AG09309 (cell line): ENCODE measurements at regions not wholly inside any gene's neighbourhood (a gene's known extent, or its start where the extent isn't known, plus 50 kb on each side); places are given as distances from the start of the nearest gene placed in this dataset.

ENCODE experiments used
- DNase-seq: peaks from one replicate; pipeline ENCODE4 v3.0.0-alpha.2; 2010; ENCODE audit warnings: low read depth
- H3K4me3 ChIP-seq: 2 replicates; pipeline ENCODE4 v1.5.1; 2011; ENCODE audit warnings: mild to moderate bottlenecking, low read depth, low read length, moderate library complexity; ENCODE audit not compliant: control insufficient read depth
- TF ChIP-seq, protein P1 (sequence below): IDR thresholded peaks from 2 replicates; pipeline ENCODE4 v1.5.1; 2011; ENCODE audit warnings: mild to moderate bottlenecking, low read depth, low read length, inconsistent platforms; ENCODE audit not compliant: insufficient read depth, control insufficient read depth; ENCODE audit errors: missing control alignments

DNA sequence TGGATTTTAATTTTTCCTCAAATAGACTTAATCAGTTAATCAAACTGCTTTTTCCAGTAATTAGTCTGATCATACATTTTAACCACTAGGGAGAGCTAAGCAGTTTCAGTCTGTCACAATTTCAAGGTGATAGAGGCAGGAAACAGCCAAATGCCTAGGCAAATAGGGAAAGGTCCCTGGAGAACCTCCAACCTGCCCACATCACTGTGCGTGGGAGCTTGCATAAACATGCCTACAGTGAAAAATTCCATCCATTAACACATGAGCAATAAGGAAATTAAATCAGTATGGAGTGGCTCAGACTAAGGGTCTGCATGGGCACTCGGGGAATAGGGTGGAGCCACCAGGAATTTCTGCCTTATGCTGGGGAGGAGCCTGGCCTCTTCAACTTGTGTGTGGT, 74.6 kb downstream of the AASDHPPT start:
- no peak overlapping the region for H3K4me3 ChIP-seq
- DNase-seq = no peak
- TF ChIP-seq, protein P1, sequence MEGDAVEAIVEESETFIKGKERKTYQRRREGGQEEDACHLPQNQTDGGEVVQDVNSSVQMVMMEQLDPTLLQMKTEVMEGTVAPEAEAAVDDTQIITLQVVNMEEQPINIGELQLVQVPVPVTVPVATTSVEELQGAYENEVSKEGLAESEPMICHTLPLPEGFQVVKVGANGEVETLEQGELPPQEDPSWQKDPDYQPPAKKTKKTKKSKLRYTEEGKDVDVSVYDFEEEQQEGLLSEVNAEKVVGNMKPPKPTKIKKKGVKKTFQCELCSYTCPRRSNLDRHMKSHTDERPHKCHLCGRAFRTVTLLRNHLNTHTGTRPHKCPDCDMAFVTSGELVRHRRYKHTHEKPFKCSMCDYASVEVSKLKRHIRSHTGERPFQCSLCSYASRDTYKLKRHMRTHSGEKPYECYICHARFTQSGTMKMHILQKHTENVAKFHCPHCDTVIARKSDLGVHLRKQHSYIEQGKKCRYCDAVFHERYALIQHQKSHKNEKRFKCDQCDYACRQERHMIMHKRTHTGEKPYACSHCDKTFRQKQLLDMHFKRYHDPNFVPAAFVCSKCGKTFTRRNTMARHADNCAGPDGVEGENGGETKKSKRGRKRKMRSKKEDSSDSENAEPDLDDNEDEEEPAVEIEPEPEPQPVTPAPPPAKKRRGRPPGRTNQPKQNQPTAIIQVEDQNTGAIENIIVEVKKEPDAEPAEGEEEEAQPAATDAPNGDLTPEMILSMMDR = peak; percentile 27

DNA sequence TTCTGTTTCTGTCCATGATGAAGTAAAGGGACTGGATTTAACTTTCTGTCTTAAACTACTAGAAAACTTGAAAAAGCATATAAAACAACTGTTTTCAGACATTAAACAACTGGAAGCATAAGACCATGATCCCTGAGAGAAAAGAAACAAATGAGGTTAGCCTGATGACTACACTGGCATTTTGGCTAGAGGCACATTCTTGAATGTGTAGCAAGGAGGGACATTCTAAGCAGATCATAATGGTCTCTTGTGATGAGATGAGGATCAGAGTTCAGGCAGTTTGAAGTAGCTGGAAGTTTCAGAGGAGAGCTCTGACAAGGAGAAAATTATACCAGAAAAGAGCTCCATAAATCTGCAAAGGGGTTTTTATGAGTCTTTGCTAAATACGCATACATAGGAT, 75.4 kb downstream of the AASDHPPT start:
- TF ChIP-seq, protein P1 = no peak
- no peak for DNase-seq
- no peak overlapping the region for H3K4me3 ChIP-seq

- TF ChIP-seq, protein P1 = peak; percentile 53
- H3K4me3 ChIP-seq = no peak overlapping the region
- DNase-seq = peak; percentile 66
These were observed 79.0 kb downstream of the AASDHPPT start for GRCh38 chr11:106156290-106156937.

DNA sequence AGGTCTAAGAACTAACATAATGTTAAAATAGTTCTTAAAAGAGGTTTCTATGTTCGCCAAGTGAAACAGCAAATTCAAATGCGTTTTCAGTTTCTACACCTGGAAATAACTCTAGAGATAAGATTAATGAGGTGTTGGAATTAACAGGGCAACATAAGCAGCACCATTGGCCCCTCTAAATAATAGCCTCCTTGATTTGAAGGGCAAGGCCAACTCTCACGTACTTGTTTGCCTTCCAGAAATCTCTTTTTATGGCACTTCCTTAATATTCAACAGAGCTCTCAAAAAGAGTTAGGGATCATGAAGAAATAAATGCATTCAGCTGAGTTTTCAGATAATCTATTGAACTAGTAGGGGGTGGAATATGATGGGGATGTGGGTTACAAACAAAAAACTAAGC, 80.9 kb downstream of the AASDHPPT start:
- no peak overlapping the region for H3K4me3 ChIP-seq
- TF ChIP-seq, protein P1 = no peak
- DNase-seq = no peak

- TF ChIP-seq, protein P1 = no peak
- DNase-seq = peak; percentile 16
- H3K4me3 ChIP-seq = no peak overlapping the region
These were observed 82.4 kb downstream of the AASDHPPT start for GRCh38 chr11:106159836-106160235.

GRCh38 chr11:106160494-106160893, 83.0 kb downstream of the AASDHPPT start:
- TF ChIP-seq, protein P1 = no peak
- no peak for DNase-seq

More at GRCh38 chr11:106160494-106160893, 83.0 kb downstream of the AASDHPPT start:
- H3K4me3 ChIP-seq = no peak overlapping the region
